Endothelial cell of umbilical vein (primary cell): ENCODE measurements at regions not wholly inside any gene's neighbourhood (a gene's known extent, or its start where the extent isn't known, plus 50 kb on each side); places are given as distances from the start of the nearest gene placed in this dataset.

Source experiments
- BruUV-seq: library from RNA; stranded (reverse); fragments of 400-500 nt; replicated peaks from 2 replicates; lab custom pipeline; 2021; lab: Mats Ljungman, UMichigan
- CTCF ChIA-PET: fragments of 300-600, 350-600 bp; sonication (Branson Sonifier 250); formaldehyde crosslinking; loops from one replicate; lab custom pipeline; 2021; ENCODE audit warnings: antibody characterized with exemption, inconsistent platforms; lab: Charles Lee
- POLR2A ChIA-PET: fragments of 300-600, 350-600 bp; sonication (Branson Sonifier 250); formaldehyde crosslinking; loops from one replicate; lab custom pipeline; 2021; ENCODE audit warnings: antibody characterized with exemption, inconsistent platforms; lab: Charles Lee
- DNase-seq: peaks from one replicate; pipeline ENCODE4 v3.0.0-alpha.2; 2011; ENCODE audit warnings: low read depth, low spot score
- FAIRE-seq: peaks from 2 replicates; lab custom pipeline; 2011; peaks lifted over from hg19 to GRCh38; lab: Jason Lieb, UNC
- H2AFZ ChIP-seq: 2 replicates; pipeline ENCODE4 v1.6.0; 2012; ENCODE audit warnings: low read depth, low read length, control low read depth, inconsistent platforms
- H3K27ac ChIP-seq: 2 replicates; pipeline ENCODE4 v1.5.1; 2011; ENCODE audit warnings: low read depth, mild to moderate bottlenecking, control low read depth, low read length, moderate library complexity; ENCODE audit not compliant: insufficient read depth
- H3K27me3 ChIP-seq, 2 experiments: 2 replicates each; pipeline versions ENCODE4 v1.6.0 to v1.6.1; 2011; ENCODE audit warnings: low read length in 2 of 2, mixed read lengths in 1 of 2; ENCODE audit not compliant: control insufficient read depth in 2 of 2, insufficient read depth in 2 of 2
- H3K36me3 ChIP-seq, 2 experiments: 2 replicates in 1 of 2; 3 replicates in 1 of 2; pipeline ENCODE4 v1.5.1; 2011; ENCODE audit warnings: low read length in 2 of 2, mild to moderate bottlenecking in 1 of 2, moderate library complexity in 1 of 2; ENCODE audit not compliant: control insufficient read depth in 2 of 2, insufficient read depth in 2 of 2; ENCODE audit errors: extremely low read depth in 1 of 2
- H3K4me1 ChIP-seq: 3 replicates; pipeline ENCODE4 v1.5.1; 2011; ENCODE audit warnings: mild to moderate bottlenecking, low read length; ENCODE audit not compliant: control insufficient read depth, insufficient read depth; ENCODE audit errors: extremely low read depth
- H3K4me2 ChIP-seq: 2 replicates; pipeline ENCODE4 v1.6.1; 2011; ENCODE audit warnings: low read length, control low read depth, mixed read lengths; ENCODE audit not compliant: insufficient read depth
- H3K4me3 ChIP-seq, 3 experiments: fragments of 200-600 bp in 1 of 3; sonication (generic), shearing (Covaris generic) in 1 of 3; replicated peaks in 1 of 3; 2 replicates each; pipeline ENCODE4 v1.5.1; 2011 to 2016; ENCODE audit warnings: control low read depth in 3 of 3, low read length in 3 of 3, mild to moderate bottlenecking in 2 of 3, inconsistent platforms in 1 of 3, low read depth in 1 of 3, moderate library complexity in 1 of 3; ENCODE audit not compliant: insufficient read depth in 1 of 3
- H3K79me2 ChIP-seq: 2 replicates; pipeline ENCODE4 v1.6.0; 2012; ENCODE audit warnings: low read length, inconsistent platforms; ENCODE audit not compliant: control insufficient read depth, insufficient read depth
- H3K9ac ChIP-seq: replicated peaks from 2 replicates; pipeline ENCODE3; 2011; ENCODE audit warnings: low read length, control low read depth; ENCODE audit not compliant: insufficient read depth; ENCODE audit errors: extremely low read depth
- H3K9me1 ChIP-seq: replicated peaks from 3 replicates; pipeline ENCODE4 v1.6.0; 2011; ENCODE audit warnings: mild to moderate bottlenecking, low read length; ENCODE audit not compliant: control insufficient read depth, insufficient read depth; ENCODE audit errors: extremely low read depth
- H3K9me3 ChIP-seq: replicated peaks from 2 replicates; pipeline ENCODE4 v1.5.1; 2012; ENCODE audit warnings: low read length, inconsistent platforms; ENCODE audit not compliant: control insufficient read depth, insufficient read depth
- H4K20me1 ChIP-seq: replicated peaks from 2 replicates; pipeline ENCODE3; 2011; ENCODE audit warnings: mild to moderate bottlenecking, low read length; ENCODE audit not compliant: control insufficient read depth, insufficient read depth; ENCODE audit errors: extremely low read depth
- EZH2 ChIP-seq: IDR thresholded peaks from 2 replicates; pipeline ENCODE4 v1.6.1; 2012; ENCODE audit warnings: borderline replicate concordance, low read depth, mild to moderate bottlenecking, moderate library complexity, low read length, inconsistent platforms; ENCODE audit not compliant: severe bottlenecking
- FOS ChIP-seq: IDR thresholded peaks from 2 replicates; pipeline ENCODE4 v1.6.1; 2011; ENCODE audit warnings: mild to moderate bottlenecking, low read length, moderate library complexity, borderline replicate concordance; ENCODE audit not compliant: insufficient read depth
- GATA2 ChIP-seq: IDR thresholded peaks from 2 replicates; pipeline ENCODE4 v1.7.0; 2011; ENCODE audit warnings: low read depth, mild to moderate bottlenecking, moderate library complexity, mixed read lengths, low read length; ENCODE audit not compliant: insufficient read length, insufficient read depth
- JUN ChIP-seq: IDR thresholded peaks from 2 replicates; pipeline ENCODE4 v1.6.1; 2011; ENCODE audit warnings: borderline replicate concordance, low read depth; ENCODE audit not compliant: insufficient read length, insufficient read depth
- MYC ChIP-seq: IDR thresholded peaks from one replicate; pipeline ENCODE4 v1.6.1; 2011; ENCODE audit warnings: mild to moderate bottlenecking, low read depth, low read length
- POLR2A ChIP-seq: IDR thresholded peaks from 2 replicates; pipeline ENCODE4 v1.6.1; 2012; ENCODE audit warnings: low read depth, mild to moderate bottlenecking, control low read depth, low read length
- POLR2AphosphoS5 ChIP-seq: IDR thresholded peaks from 2 replicates; pipeline ENCODE4 v1.6.1; 2012; ENCODE audit warnings: low read depth, mild to moderate bottlenecking, control low read depth, low read length, moderate library complexity; ENCODE audit not compliant: insufficient read depth
- dilution Hi-C: fragments of 300-500 bp; cut with MboI; formaldehyde crosslinking; loops from one replicate; pipeline ENCODE4 v1.15.0; 2019; ENCODE audit warnings: low sequenced_read_pairs; ENCODE audit not compliant: extremely low pct_ligation_motif_present
- intact Hi-C: fragments of 100-400 bp; cut with micrococcal nuclease; formaldehyde crosslinking; loops from one replicate; pipeline ENCODE4 v1.10.0; 2022
- TF ChIP-seq, protein P1 (sequence below), 2 donors: IDR thresholded peaks; 1 replicate in 1 of 2; 2 replicates in 1 of 2; pipeline ENCODE4 v1.5.1; 2011; ENCODE audit warnings: low read length in 2 of 2, mild to moderate bottlenecking in 2 of 2, moderate library complexity in 2 of 2, control low read depth in 1 of 2, inconsistent platforms in 1 of 2, low read depth in 1 of 2; ENCODE audit not compliant: insufficient read depth in 1 of 2; ENCODE audit errors: extremely low read depth in 1 of 2
- TF ChIP-seq, protein P2 (sequence below): IDR thresholded peaks from 2 replicates; pipeline ENCODE4 v1.6.1; 2011; ENCODE audit not compliant: insufficient read depth, insufficient read length

DNA sequence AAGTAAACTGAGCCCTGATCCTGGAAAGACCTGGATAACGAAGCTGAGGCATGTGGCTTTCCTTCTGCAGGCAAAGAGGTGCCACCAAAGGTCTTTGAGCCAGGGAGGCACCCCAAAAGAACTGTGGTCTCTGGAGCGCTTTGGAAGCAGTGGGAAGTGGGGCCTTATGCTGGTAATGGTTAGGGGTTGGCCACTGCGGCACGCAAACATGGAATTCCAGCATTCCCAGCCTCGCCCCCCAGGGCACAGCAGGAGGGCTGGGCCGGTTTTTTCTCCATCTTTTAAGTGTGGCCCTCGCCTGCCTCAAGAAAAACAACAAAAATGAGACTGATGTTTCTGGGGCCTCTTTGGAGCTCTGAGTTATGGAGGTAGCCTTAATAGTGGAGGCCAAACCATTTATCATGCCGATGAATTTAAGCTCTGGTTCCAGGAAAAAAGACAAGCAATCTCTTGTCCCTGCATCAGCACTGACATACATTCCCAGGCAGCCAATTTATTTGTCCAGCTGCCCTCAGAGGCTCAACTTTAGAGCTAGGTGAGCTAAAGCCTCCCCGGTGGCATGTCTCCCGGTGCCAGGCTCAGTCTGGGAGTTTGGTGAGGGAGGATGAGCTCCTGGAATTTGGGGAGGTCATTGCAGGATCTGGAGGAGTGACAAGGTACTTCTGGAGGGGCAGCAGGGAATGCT lies 109.0 kb downstream of the TLE3 start:
- H4K20me1 ChIP-seq, result no peaks in the 10 kb centered on the region
- intact Hi-C loops (no loop called here), dilution Hi-C loops (no loop called here)
- no peak overlapping the region for H3K27ac ChIP-seq
- no peaks in the 10 kb centered on the region for H3K4me1 ChIP-seq
- TF ChIP-seq, protein P1, sequence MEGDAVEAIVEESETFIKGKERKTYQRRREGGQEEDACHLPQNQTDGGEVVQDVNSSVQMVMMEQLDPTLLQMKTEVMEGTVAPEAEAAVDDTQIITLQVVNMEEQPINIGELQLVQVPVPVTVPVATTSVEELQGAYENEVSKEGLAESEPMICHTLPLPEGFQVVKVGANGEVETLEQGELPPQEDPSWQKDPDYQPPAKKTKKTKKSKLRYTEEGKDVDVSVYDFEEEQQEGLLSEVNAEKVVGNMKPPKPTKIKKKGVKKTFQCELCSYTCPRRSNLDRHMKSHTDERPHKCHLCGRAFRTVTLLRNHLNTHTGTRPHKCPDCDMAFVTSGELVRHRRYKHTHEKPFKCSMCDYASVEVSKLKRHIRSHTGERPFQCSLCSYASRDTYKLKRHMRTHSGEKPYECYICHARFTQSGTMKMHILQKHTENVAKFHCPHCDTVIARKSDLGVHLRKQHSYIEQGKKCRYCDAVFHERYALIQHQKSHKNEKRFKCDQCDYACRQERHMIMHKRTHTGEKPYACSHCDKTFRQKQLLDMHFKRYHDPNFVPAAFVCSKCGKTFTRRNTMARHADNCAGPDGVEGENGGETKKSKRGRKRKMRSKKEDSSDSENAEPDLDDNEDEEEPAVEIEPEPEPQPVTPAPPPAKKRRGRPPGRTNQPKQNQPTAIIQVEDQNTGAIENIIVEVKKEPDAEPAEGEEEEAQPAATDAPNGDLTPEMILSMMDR (IDR thresholded peaks at IDR 0.05; ENCODE audit: extremely low read depth in 1 of 2, insufficient read depth in 1 of 2, low read depth in 1 of 2, low read length in 2 of 2), result no peak
- TF ChIP-seq MYC, result no peak
- TF ChIP-seq JUN, result no peak
- TF ChIP-seq GATA2, result no peak
- no peak for TF ChIP-seq EZH2
- no peak for TF ChIP-seq FOS
- TF ChIP-seq POLR2AphosphoS5, result no peak
- TF ChIP-seq POLR2A, result no peak
- TF ChIP-seq, protein P2, sequence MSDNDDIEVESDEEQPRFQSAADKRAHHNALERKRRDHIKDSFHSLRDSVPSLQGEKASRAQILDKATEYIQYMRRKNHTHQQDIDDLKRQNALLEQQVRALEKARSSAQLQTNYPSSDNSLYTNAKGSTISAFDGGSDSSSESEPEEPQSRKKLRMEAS, result no peak
- no peaks in the 10 kb centered on the region for H3K9me1 ChIP-seq
- no peaks in the 10 kb centered on the region for H3K36me3 ChIP-seq
- H2AFZ ChIP-seq, result no peak overlapping the region
- no peaks in the 10 kb centered on the region for H3K9me3 ChIP-seq
- no peaks in the 10 kb centered on the region for H3K79me2 ChIP-seq
- POLR2A ChIA-PET, result no interaction called here
- no peak overlapping the region for H3K9ac ChIP-seq
- H3K4me2 ChIP-seq, result no peak overlapping the region
- FAIRE-seq (no peak), DNase-seq (no peak)
- no TSS peak for BruUV-seq
- CTCF ChIA-PET, result no interaction called here
- H3K4me3 ChIP-seq, result no peak overlapping the region
- no peaks in the 10 kb centered on the region for H3K27me3 ChIP-seq
